K562 (cell line): ENCODE measurements at regions not wholly inside any gene's neighbourhood (a gene's known extent, or its start where the extent isn't known, plus 50 kb on each side); places are given as distances from the start of the nearest gene placed in this dataset.

Experiments used
- ATAC-seq: fragments of 200-7000 bp; cut with Tn5 transposase; 3 replicates; pipeline ENCODE4 v1.9.1; 2020; ENCODE audit warnings: moderate library complexity
- BruUV-seq: library from RNA; stranded (reverse); fragments of 400-500 nt; replicated peaks from 2 replicates; lab custom pipeline; 2021; lab: Mats Ljungman, UMichigan
- CTCF ChIA-PET: fragments of 300-600 bp; formaldehyde crosslinking; extraction: SDS; loops from one replicate; lab custom pipeline; 2021; ENCODE audit warnings: low intra/inter-chr PET ratio; lab: Yijun Ruan, JAX
- POLR2A ChIA-PET: fragments of 300-600, 350-650 bp; sonication (Branson Sonifier 250); formaldehyde crosslinking; extraction: SDS; loops from one replicate; lab custom pipeline; 2021; ENCODE audit warnings: antibody characterized with exemption, inconsistent platforms; lab: Yijun Ruan, JAX
- DNase-seq, 4 experiments: peaks; one replicate each; pipeline versions ENCODE4 v3.0.0 to v3.0.0-alpha.2; 2011 to 2018; ENCODE audit warnings: low spot score in 3 of 4, mixed read lengths in 3 of 4; ENCODE audit errors: extremely low read depth in 1 of 4
- FAIRE-seq: peaks from 2 replicates; lab custom pipeline; 2011; peaks lifted over from hg19 to GRCh38; lab: Jason Lieb, UNC
- H2AFZ ChIP-seq: 2 replicates; pipeline ENCODE4 v1.6.0; 2011; ENCODE audit warnings: low read depth, low read length, control low read depth, inconsistent platforms
- H3K27ac ChIP-seq: fragments of 200-600 bp; 3 replicates; pipeline ENCODE4 v1.8.0; 2011; ENCODE audit warnings: low read depth, mild to moderate bottlenecking, control low read depth, inconsistent platforms, low read length, moderate library complexity, mixed read lengths; ENCODE audit errors: extremely low read depth
- H3K27me3 ChIP-seq, 2 experiments: fragments of 300-600 bp in 1 of 2; 2 replicates in 1 of 2; 3 replicates in 1 of 2; pipeline versions ENCODE4 v1.6.0 to v1.8.0; 2011; ENCODE audit warnings: inconsistent platforms in 2 of 2, low read length in 2 of 2, mild to moderate bottlenecking in 1 of 2, mixed read lengths in 1 of 2, moderate library complexity in 1 of 2; ENCODE audit not compliant: control insufficient read depth in 2 of 2, insufficient read depth in 2 of 2
- H3K36me3 ChIP-seq: fragments of 300-600 bp; 3 replicates; pipeline ENCODE4 v1.8.0; 2011; ENCODE audit warnings: mild to moderate bottlenecking, low read length, inconsistent platforms; ENCODE audit not compliant: control insufficient read depth, insufficient read depth
- H3K4me1 ChIP-seq, 2 experiments: fragments of 200-600 bp in 1 of 2; replicated peaks in 1 of 2; 2 replicates in 1 of 2; 3 replicates in 1 of 2; pipeline versions ENCODE4 v1.5.1 to v1.8.0; 2011; ENCODE audit warnings: inconsistent platforms in 2 of 2, low read length in 2 of 2, mild to moderate bottlenecking in 1 of 2, mixed read lengths in 1 of 2, moderate library complexity in 1 of 2; ENCODE audit not compliant: control insufficient read depth in 2 of 2, insufficient read depth in 2 of 2
- H3K4me2 ChIP-seq: 2 replicates; pipeline ENCODE4 v1.6.1; 2011; ENCODE audit warnings: low read length, control low read depth, inconsistent platforms, mixed read lengths; ENCODE audit not compliant: insufficient read depth
- H3K4me3 ChIP-seq: fragments of 200-600 bp; sonication (generic), shearing (Covaris generic); 2 replicates; pipeline ENCODE4 v1.5.1; 2016; ENCODE audit warnings: control low read depth, inconsistent platforms
- H3K79me2 ChIP-seq: fragments of 200-600 bp; 3 replicates; pipeline ENCODE4 v1.8.0; 2011; ENCODE audit warnings: low read length, inconsistent platforms; ENCODE audit not compliant: control insufficient read depth, insufficient read depth
- H3K9ac ChIP-seq, 2 experiments: 2 replicates each; pipeline versions ENCODE4 v1.6.0 to v1.6.1; 2011; ENCODE audit warnings: low read depth in 2 of 2, low read length in 2 of 2, control low read depth in 1 of 2, inconsistent platforms in 1 of 2, mild to moderate bottlenecking in 1 of 2, mixed read lengths in 1 of 2; ENCODE audit not compliant: insufficient read depth in 1 of 2
- H3K9me1 ChIP-seq: one replicate; pipeline ENCODE4 v1.6.0; 2011; ENCODE audit warnings: inconsistent platforms, mild to moderate bottlenecking, low read length, moderate library complexity; ENCODE audit not compliant: control insufficient read depth, insufficient read depth
- H3K9me3 ChIP-seq: replicated peaks from 2 replicates; pipeline ENCODE4 v1.5.1; 2011; ENCODE audit warnings: low read depth, low read length, inconsistent platforms; ENCODE audit not compliant: control insufficient read depth, insufficient read depth
- H4K20me1 ChIP-seq: replicated peaks from 2 replicates; pipeline ENCODE4 v1.6.1; 2011; ENCODE audit warnings: low read length, inconsistent platforms, mixed read lengths; ENCODE audit not compliant: control insufficient read depth, insufficient read depth
- L3MBTL2 ChIP-seq: fragments of 450-650 bp; IDR thresholded peaks from 2 replicates; pipeline ENCODE4 v1.6.1; 2016; ENCODE audit warnings: mild to moderate bottlenecking, moderate library complexity
- STAG1 ChIP-seq: sonication (generic); formaldehyde crosslinking; IDR thresholded peaks from 2 replicates; pipeline ENCODE4 v1.5.0; 2020; ENCODE audit warnings: missing genetic modification reagents, borderline replicate concordance
- TAF9B ChIP-seq: fragments of 450-650 bp; IDR thresholded peaks from 2 replicates; pipeline ENCODE4 v1.6.1; 2018; ENCODE audit warnings: mild to moderate bottlenecking; ENCODE audit not compliant: partially characterized antibody
- WGBS: fragments of 100-300 bp; shearing (Covaris generic); methylation state at CpG from one replicate; pipeline ENCODE4 v1.1.6; 2016; ENCODE audit warnings: low coverage, mixed read lengths; ENCODE audit not compliant: insufficient coverage; ENCODE audit errors: missing lambda C conversion rate; 5-methylcytosine and 5-hydroxymethylcytosine counted together
- in situ Hi-C: fragments of 300-500 bp; cut with MboI; formaldehyde crosslinking; loops from 4 replicates; pipeline ENCODE4 v1.15.0; 2018; ENCODE audit warnings: inconsistent platforms, mixed read lengths
- intact Hi-C: fragments of 100-400 bp; cut with micrococcal nuclease; formaldehyde crosslinking; loops from 2 replicates; pipeline ENCODE4 v1.14.2; 2022
- TF ChIP-seq, protein P1 (sequence below): fragments of 450-650 bp; formaldehyde crosslinking; IDR thresholded peaks from 2 replicates; pipeline ENCODE4 v1.4.0; 2020; ENCODE audit warnings: mild to moderate bottlenecking, mixed read lengths
- TF ChIP-seq, protein P2 (sequence below): fragments of 450-650 bp; formaldehyde crosslinking; IDR thresholded peaks from 2 replicates; pipeline ENCODE4 v1.4.0; 2020; ENCODE audit warnings: mild to moderate bottlenecking, moderate library complexity

DNA sequence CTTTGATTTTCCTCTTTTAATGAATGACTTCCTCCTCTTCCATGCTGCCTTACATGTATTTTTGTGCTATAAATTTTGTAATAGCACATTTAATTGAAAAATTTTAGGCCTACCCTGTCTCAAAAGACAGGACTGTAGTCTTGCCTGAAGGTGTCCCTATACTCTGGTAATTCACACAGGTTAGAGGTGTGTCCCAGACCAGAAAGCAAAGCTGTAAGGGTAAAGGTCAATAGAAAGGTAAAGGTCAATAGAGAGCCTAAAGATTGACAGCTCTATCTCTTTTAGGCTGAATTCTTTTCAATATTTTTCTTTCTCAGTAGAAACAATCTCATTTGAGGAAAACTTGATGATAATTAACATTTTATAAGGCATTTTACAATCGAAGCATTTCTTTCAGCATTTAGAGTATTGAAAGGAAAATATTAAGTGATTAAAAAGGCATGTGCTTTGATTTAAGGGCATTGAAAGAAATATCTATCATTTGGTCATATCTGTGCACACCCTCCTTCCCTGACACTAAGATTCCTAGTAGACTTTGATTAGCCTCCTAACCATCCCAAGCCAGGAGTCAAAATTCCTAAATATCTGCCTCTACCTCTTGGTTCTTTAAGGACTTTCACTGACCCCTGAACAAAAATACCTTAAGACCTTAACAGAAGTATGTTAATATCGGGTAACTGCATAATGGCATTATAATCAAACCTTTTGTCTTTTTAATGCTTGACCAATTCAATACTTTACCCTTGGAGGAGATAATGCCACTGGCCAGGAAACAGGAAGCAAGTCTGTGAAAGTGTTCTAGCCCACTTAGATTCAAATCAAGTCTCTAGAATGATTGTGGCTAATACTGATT, 161.8 kb upstream of the DTNA start:
- Histone ChIP-seq H3K36me3 (no peaks in the 10 kb centered on the region), H3K79me2 (no peaks in the 10 kb centered on the region), H3K9ac (no peak overlapping the region), H4K20me1 (no peaks in the 10 kb centered on the region), H3K4me3 (no peak overlapping the region), H3K9me3 (no peaks in the 10 kb centered on the region), H3K4me1 (no peaks in the 10 kb centered on the region), H3K4me2 (no peak overlapping the region), H3K27ac (no peak overlapping the region), H3K27me3 (no peaks in the 10 kb centered on the region), H2AFZ (no peak overlapping the region), H3K9me1 (no peaks in the 10 kb centered on the region)
- CTCF ChIA-PET = no interaction called here
- 0% methylated on average over 2 of the region's 2 CpGs for WGBS
- intact Hi-C loops (no loop called here), in situ Hi-C loops (no loop called here)
- BruUV-seq = no TSS peak
- DNase-seq (no peak), ATAC-seq (no peak), FAIRE-seq (no peak)
- TF ChIP-seq STAG1 (CRISPR knock-in tag) (no peak), L3MBTL2 (no peak), TAF9B (no peak)
- TF ChIP-seq, protein P1, sequence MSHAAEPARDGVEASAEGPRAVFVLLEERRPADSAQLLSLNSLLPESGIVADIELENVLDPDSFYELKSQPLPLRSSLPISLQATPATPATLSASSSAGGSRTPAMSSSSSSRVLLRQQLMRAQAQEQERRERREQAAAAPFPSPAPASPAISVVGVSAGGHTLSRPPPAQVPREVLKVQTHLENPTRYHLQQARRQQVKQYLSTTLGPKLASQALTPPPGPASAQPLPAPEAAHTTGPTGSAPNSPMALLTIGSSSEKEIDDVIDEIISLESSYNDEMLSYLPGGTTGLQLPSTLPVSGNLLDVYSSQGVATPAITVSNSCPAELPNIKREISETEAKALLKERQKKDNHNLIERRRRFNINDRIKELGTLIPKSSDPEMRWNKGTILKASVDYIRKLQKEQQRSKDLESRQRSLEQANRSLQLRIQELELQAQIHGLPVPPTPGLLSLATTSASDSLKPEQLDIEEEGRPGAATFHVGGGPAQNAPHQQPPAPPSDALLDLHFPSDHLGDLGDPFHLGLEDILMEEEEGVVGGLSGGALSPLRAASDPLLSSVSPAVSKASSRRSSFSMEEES = no peak
- TF ChIP-seq, protein P2, sequence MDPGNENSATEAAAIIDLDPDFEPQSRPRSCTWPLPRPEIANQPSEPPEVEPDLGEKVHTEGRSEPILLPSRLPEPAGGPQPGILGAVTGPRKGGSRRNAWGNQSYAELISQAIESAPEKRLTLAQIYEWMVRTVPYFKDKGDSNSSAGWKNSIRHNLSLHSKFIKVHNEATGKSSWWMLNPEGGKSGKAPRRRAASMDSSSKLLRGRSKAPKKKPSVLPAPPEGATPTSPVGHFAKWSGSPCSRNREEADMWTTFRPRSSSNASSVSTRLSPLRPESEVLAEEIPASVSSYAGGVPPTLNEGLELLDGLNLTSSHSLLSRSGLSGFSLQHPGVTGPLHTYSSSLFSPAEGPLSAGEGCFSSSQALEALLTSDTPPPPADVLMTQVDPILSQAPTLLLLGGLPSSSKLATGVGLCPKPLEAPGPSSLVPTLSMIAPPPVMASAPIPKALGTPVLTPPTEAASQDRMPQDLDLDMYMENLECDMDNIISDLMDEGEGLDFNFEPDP (CRISPR knock-in tag) = no peak
- POLR2A ChIA-PET = no interaction called here
